Heart left ventricle (tissue), 16 donors: ENCODE measurements at regions not wholly inside any gene's neighbourhood (a gene's known extent, or its start where the extent isn't known, plus 50 kb on each side); places are given as distances from the start of the nearest gene placed in this dataset.
A peak's percentile ranks its signal among the peaks of the same experiment; 100 is the strongest.

Source experiments
- ATAC-seq, 4 donors: fragments of 200-7000 bp; cut with Tn5 transposase; one replicate each; pipeline ENCODE4 v1.9.1; 2020 to 2022; ENCODE audit warnings: moderate library complexity in 4 of 4, mild to moderate bottlenecking in 3 of 4, moderate number of reproducible peaks in 1 of 4
- DNase-seq, 5 donors: peaks; one replicate each; pipeline ENCODE4 v3.0.0-alpha.2; 2020
- H3K27ac ChIP-seq, 12 donors: fragments of 200-600 bp; sonication (generic) in 4 of 12; one replicate each; pipeline versions ENCODE4 v1.5.0 to v1.8.0; 2016 to 2022; ENCODE audit warnings: mild to moderate bottlenecking in 2 of 12
- H3K27me3 ChIP-seq, 9 donors: fragments of 200-600 bp; sonication (generic) in 2 of 9; one replicate each; pipeline versions ENCODE4 v1.5.1 to v1.8.0; 2016 to 2022; ENCODE audit warnings: mild to moderate bottlenecking in 3 of 9
- H3K36me3 ChIP-seq, 9 donors: fragments of 200-600 bp; sonication (generic) in 2 of 9; one replicate each; pipeline versions ENCODE4 v1.5.0 to v1.8.0; 2018 to 2022; ENCODE audit warnings: mild to moderate bottlenecking in 2 of 9
- H3K4me1 ChIP-seq, 12 donors: fragments of 200-600 bp; sonication (generic) in 4 of 12; one replicate each; pipeline versions ENCODE4 v1.5.0 to v1.8.0; 2016 to 2022; ENCODE audit warnings: mild to moderate bottlenecking in 3 of 12
- H3K4me3 ChIP-seq, 12 donors: fragments of 200-600 bp; sonication (generic) in 4 of 12; one replicate each; pipeline versions ENCODE4 v1.5.0 to v1.8.0; 2017 to 2022; ENCODE audit warnings: mild to moderate bottlenecking in 9 of 12, moderate library complexity in 4 of 12
- H3K9me3 ChIP-seq, 12 donors: fragments of 200-600 bp; sonication (generic) in 4 of 12; one replicate each; pipeline versions ENCODE4 v1.5.0 to v1.8.0; 2016 to 2022; ENCODE audit warnings: mild to moderate bottlenecking in 1 of 12
- POLR2A ChIP-seq, 2 donors: fragments of 450-650 bp; IDR thresholded peaks; one replicate each; pipeline ENCODE4 v1.6.1; 2017; ENCODE audit warnings: antibody characterized with exemption in 2 of 2, mild to moderate bottlenecking in 2 of 2, moderate library complexity in 2 of 2
- WGBS, 4 donors: extraction: QIAGEN DNeasy Blood & Tissue Kit in 2 of 4; methylation state at CpG; one replicate each; pipeline versions ENCODE4 v1.1.5 to v1.1.7; 2013 to 2018; 5-methylcytosine and 5-hydroxymethylcytosine counted together
- intact Hi-C, 10 donors: fragments of 100-400 bp; cut with DNase I; formaldehyde crosslinking; loops; one replicate each; pipeline versions ENCODE4 v1.11.1 to v1.14.2; 2022
- TF ChIP-seq, protein P1 (sequence below), 12 donors: fragments of 200-600 bp; sonication (generic) in 4 of 12; IDR thresholded peaks; one replicate each; pipeline versions ENCODE4 v1.5.0 to v1.8.0; 2018 to 2022; ENCODE audit warnings: antibody characterized with exemption in 12 of 12, mild to moderate bottlenecking in 5 of 12
- donor health status: ischemic (EF 13 %, LVEDD 7.1; RV severe dilation, severe dysfunction).
- donor health status: healthy with polysubstance abuse.
- donor health status: DM: no; HTN: yes; CAD: no.
- donor health status: DM: no; HTN: no; CAD: no.
- donor health status: ischemic (EF 25% LVEDD 6.9; RV normal size, moderate dysfunction).
- donor health status: ischemic (EF 25% LVEDD 5.7; RV mildly dilated, moderate dysfunction).
- donor health status: healthy.
- donor health status: DM: yes; HTN: yes; CAD: no.
- donor health status: ischemic (EF 35%, LVEDD 5.7; RV mildly dilated, moderate dysfunction).
- donor health status: nonischemic (EF 11% LVEDD 7.7; RV severe dilation, severe dysfunction).
- donor health status: DM: yes; HTN: yes; CAD: no.
- donor health status: PGD.
- donor health status: ischemic (EF 29% LVEDD 5.4; RV normal size, mild dysfunction).
- donor health status: nonischemic (EF 23%, LVEDD 6.1; RV moderate dilation, normal function).

DNA sequence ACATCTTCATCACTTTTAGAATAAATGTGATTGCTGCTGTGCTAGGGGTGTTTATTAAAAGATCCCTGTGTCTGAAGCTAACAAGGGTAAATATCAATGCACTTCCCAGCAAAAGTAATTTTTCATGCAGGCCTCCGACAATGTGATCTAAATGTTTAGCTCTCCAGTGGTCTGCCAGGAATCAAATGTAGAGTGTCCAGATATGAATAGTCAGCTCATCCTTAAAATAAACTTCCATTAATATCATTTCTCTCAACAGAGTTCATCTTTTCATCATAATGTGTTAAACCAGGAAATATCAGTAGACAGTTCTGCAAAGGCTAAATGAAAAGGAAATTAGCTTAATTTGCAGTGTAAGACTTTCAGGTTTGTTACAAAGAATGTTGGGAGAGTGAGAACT, 102.2 kb upstream of the EGFL6 start:
- Histone ChIP-seq H3K36me3 (no peaks in the 10 kb centered on the region), H3K9me3 (peaks cover 0 to 12% (median 5%) of the 10 kb centered on the region in 12 donors), H3K4me1 (peaks cover 0 to 11% (median 0%) of the 10 kb centered on the region in 12 donors), H3K27me3 (peaks cover 0 to 15% (median 0%) of the 10 kb centered on the region in 9 donors), H3K27ac (no peak overlapping the region), H3K4me3 (no peak overlapping the region)
- TF ChIP-seq, protein P1, sequence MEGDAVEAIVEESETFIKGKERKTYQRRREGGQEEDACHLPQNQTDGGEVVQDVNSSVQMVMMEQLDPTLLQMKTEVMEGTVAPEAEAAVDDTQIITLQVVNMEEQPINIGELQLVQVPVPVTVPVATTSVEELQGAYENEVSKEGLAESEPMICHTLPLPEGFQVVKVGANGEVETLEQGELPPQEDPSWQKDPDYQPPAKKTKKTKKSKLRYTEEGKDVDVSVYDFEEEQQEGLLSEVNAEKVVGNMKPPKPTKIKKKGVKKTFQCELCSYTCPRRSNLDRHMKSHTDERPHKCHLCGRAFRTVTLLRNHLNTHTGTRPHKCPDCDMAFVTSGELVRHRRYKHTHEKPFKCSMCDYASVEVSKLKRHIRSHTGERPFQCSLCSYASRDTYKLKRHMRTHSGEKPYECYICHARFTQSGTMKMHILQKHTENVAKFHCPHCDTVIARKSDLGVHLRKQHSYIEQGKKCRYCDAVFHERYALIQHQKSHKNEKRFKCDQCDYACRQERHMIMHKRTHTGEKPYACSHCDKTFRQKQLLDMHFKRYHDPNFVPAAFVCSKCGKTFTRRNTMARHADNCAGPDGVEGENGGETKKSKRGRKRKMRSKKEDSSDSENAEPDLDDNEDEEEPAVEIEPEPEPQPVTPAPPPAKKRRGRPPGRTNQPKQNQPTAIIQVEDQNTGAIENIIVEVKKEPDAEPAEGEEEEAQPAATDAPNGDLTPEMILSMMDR (IDR thresholded peaks at IDR 0.05), result no peak
- TF ChIP-seq POLR2A (IDR thresholded peaks at IDR 0.05), result no peak
- WGBS, 4 donors, result 74 to 94% (median 81%) methylated on average over 1 of the region's 1 CpG
- ATAC-seq (no peak), DNase-seq (no peak)
- intact Hi-C loops, result no loop called here

DNA sequence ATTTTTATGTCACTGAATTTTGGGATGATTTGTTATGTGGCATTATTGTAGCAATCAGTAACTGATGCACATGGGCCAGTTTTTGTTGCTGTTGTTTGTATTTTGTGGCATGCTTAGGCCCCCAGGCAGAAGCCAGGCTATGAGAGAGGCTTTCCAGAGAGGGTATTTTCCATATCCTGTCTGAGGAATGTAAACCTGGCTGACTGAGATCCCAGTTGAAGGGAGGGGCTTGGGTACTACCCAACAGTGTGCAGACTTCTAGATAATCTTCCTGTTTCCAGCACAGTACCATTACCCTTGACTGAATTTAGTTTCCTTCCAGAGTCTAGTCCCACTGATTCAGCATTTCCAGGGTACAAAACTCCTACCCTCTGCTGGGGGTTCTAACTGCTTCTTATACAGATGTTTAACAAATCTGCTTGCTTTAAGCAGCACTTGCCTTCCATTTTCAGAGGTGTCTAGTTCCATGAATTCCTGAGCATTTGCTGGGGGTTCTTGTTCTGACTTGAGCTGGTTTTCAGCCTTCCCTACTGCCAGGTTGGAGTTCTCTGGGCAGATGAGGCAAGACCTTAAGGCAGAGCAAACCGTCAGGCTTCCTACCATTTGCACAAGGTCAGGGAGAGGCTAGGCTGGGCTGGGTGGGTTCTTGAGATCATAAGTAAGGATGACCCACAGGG, 104.7 kb upstream of the EGFL6 start:
- DNase-seq (no peak), ATAC-seq (no peak)
- Histone ChIP-seq H3K27ac (peak overlapping the region in 3 of 12 donors; percentile 57 to 74 (median 66)), H3K4me1 (no peaks in the 10 kb centered on the region), H3K36me3 (no peaks in the 10 kb centered on the region), H3K9me3 (peaks cover 0 to 12% (median 5%) of the 10 kb centered on the region in 12 donors), H3K27me3 (peaks cover 0 to 11% (median 0%) of the 10 kb centered on the region in 9 donors), H3K4me3 (no peak overlapping the region)
- 58 to 97% (median 77%) methylated on average over 1 of the region's 1 CpG for WGBS, 4 donors
- TF ChIP-seq, protein P1 (IDR thresholded peaks at IDR 0.05), result no peak
- TF ChIP-seq POLR2A (IDR thresholded peaks at IDR 0.05), result no peak
- intact Hi-C loops, result no loop called here

DNA sequence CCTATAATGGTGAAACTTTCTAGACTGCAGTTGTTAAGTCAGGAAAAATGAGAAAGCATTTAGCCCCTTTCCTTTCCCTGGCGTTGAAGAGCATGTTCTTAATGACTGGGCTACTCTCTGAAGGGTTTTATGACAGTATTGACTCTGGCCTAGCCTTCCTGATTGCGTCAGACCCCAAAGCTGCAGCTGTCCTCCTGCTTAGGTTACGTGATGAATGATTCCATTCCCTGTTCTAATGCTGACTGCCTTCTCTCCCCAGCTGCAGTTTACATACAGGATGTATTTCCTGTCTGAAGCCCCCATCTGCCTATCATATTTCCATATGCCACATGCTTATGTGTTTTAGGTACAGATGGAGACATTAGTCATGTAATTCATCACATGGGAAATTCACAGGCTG, 105.8 kb upstream of the EGFL6 start:
- H3K4me3 ChIP-seq, result no peak overlapping the region
- ATAC-seq (peak; percentile 68 to 96 (median 86)), DNase-seq (peak in 4 of 5 donors; percentile 29 to 52 (median 41))
- intact Hi-C loops, result no loop called here
- H3K27ac ChIP-seq, result peak overlapping the region in 8 of 12 donors; percentile 12 to 74 (median 60)
- TF ChIP-seq, protein P1 (IDR thresholded peaks at IDR 0.05), result no peak
- TF ChIP-seq POLR2A (IDR thresholded peaks at IDR 0.05), result no peak
- H3K27me3 ChIP-seq, result peaks cover 0 to 16% (median 0%) of the 10 kb centered on the region in 9 donors
- H3K9me3 ChIP-seq, result peaks cover 0 to 12% (median 5%) of the 10 kb centered on the region in 12 donors
- H3K36me3 ChIP-seq, result no peaks in the 10 kb centered on the region
- no peaks in the 10 kb centered on the region for H3K4me1 ChIP-seq
- 43 to 46% (median 45%) methylated on average over 3 of the region's 3 CpGs for WGBS, 4 donors

DNA sequence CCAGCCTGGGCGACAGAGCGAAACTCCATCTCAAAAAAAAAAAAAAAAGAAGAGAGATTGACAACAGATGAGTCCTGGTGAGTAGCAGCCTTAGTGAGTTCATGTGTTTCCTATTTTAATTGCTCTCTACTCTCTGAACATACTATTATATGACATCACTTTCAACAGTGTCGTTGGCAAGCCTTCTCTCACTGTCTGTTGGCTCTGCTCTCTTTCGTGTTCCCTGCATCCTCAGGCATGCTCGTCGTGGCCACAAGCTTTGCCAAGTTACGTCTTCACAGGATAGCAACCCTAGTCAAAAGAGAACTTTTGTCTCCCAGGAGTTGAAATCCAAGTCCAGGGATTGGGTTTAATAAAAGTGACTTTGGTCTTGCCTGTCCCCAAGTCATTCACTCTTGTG, 117.1 kb upstream of the EGFL6 start:
- Histone ChIP-seq H3K4me3 (no peak overlapping the region), H3K27ac (no peak overlapping the region), H3K36me3 (no peaks in the 10 kb centered on the region), H3K9me3 (no peaks in the 10 kb centered on the region), H3K27me3 (peaks cover 0 to 27% (median 0%) of the 10 kb centered on the region in 9 donors), H3K4me1 (no peaks in the 10 kb centered on the region)
- TF ChIP-seq, protein P1 (IDR thresholded peaks at IDR 0.05), result no peak
- TF ChIP-seq POLR2A (IDR thresholded peaks at IDR 0.05), result no peak
- 62 to 82% (median 77%) methylated on average over 7 of the region's 7 CpGs for WGBS, 4 donors
- intact Hi-C loops, result no loop called here
- DNase-seq (no peak), ATAC-seq (no peak)
